Fibroblast of the aortic adventitia (primary cell): ENCODE measurements at regions not wholly inside any gene's neighbourhood (a gene's known extent, or its start where the extent isn't known, plus 50 kb on each side); places are given as distances from the start of the nearest gene placed in this dataset.

Experiments used
- DNase-seq: peaks from one replicate; pipeline ENCODE4 v3.0.0-alpha.2; 2010; ENCODE audit warnings: low read depth
- H3K4me3 ChIP-seq: 2 replicates; pipeline ENCODE4 v1.5.1; 2011; ENCODE audit warnings: low read depth, mild to moderate bottlenecking, control low read depth, low read length, moderate library complexity
- TF ChIP-seq, protein P1 (sequence below): IDR thresholded peaks from 2 replicates; pipeline ENCODE4 v1.5.1; 2011; ENCODE audit warnings: mild to moderate bottlenecking, low read length, control low read depth, inconsistent platforms; ENCODE audit not compliant: insufficient read depth

GRCh38 chr2:5937321-5937720, 245.1 kb downstream of the SOX11 start:
- TF ChIP-seq, protein P1, sequence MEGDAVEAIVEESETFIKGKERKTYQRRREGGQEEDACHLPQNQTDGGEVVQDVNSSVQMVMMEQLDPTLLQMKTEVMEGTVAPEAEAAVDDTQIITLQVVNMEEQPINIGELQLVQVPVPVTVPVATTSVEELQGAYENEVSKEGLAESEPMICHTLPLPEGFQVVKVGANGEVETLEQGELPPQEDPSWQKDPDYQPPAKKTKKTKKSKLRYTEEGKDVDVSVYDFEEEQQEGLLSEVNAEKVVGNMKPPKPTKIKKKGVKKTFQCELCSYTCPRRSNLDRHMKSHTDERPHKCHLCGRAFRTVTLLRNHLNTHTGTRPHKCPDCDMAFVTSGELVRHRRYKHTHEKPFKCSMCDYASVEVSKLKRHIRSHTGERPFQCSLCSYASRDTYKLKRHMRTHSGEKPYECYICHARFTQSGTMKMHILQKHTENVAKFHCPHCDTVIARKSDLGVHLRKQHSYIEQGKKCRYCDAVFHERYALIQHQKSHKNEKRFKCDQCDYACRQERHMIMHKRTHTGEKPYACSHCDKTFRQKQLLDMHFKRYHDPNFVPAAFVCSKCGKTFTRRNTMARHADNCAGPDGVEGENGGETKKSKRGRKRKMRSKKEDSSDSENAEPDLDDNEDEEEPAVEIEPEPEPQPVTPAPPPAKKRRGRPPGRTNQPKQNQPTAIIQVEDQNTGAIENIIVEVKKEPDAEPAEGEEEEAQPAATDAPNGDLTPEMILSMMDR: no peak
- DNase-seq: no peak
- H3K4me3 ChIP-seq: no peak overlapping the region

DNA sequence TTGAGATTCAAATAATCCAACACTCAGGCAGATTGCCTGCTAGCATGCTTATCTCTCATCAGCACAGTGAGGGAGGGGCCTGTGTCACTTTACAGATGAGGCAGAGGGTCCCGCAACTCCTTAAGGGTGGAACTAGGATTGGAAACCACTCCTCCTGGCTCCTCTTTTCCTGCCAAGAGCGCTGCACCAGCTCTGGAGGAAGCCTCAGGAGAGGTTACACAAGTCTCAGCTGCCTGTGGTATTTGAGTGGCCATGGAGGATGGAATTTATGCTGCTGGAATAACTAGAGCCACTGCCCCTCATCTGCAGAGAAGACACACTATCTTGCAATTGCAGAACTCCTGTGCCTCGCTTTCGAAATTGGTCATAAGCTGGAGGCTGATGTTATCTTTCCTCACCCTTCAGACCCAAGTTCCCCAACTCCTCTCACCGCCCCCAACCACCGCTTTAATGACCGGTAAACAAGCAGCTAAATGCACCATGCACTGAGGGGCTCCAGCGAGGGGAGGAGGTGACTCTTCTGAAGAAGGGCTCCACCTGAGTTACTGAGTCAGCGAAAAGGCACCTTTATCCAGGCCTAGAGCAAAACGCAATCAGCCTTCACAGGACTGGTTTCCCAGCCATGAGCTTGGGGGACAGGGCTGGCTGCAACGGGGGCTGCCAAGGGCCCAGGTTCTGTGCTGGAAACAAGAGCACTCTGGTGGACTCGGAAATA, 245.8 kb downstream of the SOX11 start:
- TF ChIP-seq, protein P1: no peak
- H3K4me3 ChIP-seq: no peak overlapping the region
- DNase-seq: no peak

- H3K4me3 ChIP-seq: no peak overlapping the region
- no peak for DNase-seq
- TF ChIP-seq, protein P1: no peak
These were observed 246.3 kb downstream of the SOX11 start for GRCh38 chr2:5938566-5938896.

- TF ChIP-seq, protein P1: no peak
These were observed 247.4 kb downstream of the SOX11 start for GRCh38 chr2:5939553-5939952.

DNA sequence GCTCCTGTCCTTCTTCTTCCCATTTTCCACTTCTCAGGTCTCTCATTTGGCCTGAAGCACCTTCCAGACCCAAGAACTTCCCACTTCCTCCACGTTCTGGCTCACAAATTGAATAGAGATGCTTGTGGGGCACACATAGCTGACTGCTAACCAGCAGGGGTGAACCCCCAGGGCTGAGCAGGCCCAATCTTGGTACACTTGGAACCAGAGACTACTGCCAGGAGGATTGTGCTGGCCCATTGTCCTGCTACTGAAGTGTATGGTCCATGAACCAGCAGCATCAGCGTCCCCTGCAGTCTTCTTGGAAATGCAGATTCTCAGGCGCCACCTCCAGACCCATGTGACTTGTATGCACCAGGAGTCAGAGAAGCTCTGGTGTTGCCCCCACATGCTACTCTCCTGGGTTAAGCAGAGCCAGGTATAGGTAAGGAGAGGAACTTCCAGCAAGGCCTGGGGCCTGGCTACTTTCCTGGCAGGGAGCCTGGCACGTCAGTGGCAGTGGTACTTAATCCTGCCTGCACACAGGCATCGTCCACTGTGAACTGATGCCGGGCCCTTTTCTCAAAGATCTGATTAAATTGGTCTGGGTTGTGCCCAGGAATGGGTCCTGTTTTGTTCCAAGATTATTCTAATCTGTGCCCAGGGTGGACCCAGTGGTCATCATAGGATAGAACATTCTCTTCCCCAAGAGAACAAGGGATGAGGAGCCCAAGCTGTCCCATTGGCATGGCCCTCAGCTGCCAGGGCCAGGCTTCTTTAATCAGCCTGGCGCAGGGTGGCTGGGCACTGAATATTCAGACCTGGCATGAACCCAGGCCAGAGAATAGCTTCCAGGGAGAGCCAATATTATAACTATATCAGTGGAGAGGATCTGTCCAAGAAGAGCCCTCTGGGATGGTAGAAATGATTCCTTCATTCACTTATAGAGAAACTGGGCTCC, 248.7 kb downstream of the SOX11 start:
- DNase-seq: no peak
- H3K4me3 ChIP-seq: no peak overlapping the region
- TF ChIP-seq, protein P1: no peak

More at GRCh38 chr2:5939553-5939952, 247.4 kb downstream of the SOX11 start:
- H3K4me3 ChIP-seq: no peak overlapping the region
- no peak for DNase-seq

DNA sequence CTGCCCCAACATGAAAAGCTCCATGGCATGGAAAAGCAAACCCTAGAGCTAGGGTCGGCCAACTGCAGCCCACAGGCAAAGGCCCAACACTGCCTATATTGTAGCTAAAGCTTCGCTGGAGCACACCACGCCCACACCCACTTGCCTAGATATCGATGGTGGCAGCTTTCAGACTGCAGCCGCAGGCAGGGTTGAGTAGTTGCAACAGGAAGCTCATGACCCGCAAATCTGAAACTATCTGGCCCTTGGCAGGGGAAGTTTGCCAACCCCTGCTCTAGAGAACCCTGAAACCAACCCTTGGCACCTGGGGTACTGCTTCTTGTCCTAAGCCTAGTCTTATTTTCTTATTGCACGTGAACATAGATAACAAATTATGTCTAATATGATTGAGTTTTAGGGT, 250.0 kb downstream of the SOX11 start:
- no peak for DNase-seq
- H3K4me3 ChIP-seq: no peak overlapping the region
- TF ChIP-seq, protein P1: no peak
